HCT116 (cell line): ENCODE measurements at regions not wholly inside any gene's neighbourhood (a gene's known extent, or its start where the extent isn't known, plus 50 kb on each side); places are given as distances from the start of the nearest gene placed in this dataset.

Source experiments
- ATAC-seq: fragments of 200-7000 bp; cut with Tn5 transposase; 2 replicates; pipeline ENCODE4 v1.9.1; 2020; ENCODE audit warnings: mild to moderate bottlenecking, moderate library complexity
- BruUV-seq: library from RNA; stranded (reverse); fragments of 400-500 nt; replicated peaks from 2 replicates; lab custom pipeline; 2021; lab: Mats Ljungman, UMichigan
- CTCF ChIA-PET: fragments of 300-600 bp; sonication (Branson Sonifier 250); formaldehyde crosslinking; loops from one replicate; lab custom pipeline; 2021; ENCODE audit warnings: antibody characterized with exemption; lab: Charles Lee
- POLR2A ChIA-PET: fragments of 300-600, 350-600 bp; sonication (Branson Sonifier 250); formaldehyde crosslinking; loops from one replicate; lab custom pipeline; 2021; ENCODE audit warnings: antibody characterized with exemption; lab: Charles Lee
- RAD21 ChIA-PET, 2 experiments: fragments of 300-600 bp; sonication (Branson Sonifier 250); formaldehyde crosslinking; loops; one replicate each; lab custom pipeline; 2023; ENCODE audit warnings: low total read pairs in 2 of 2; ENCODE audit not compliant: uncharacterized antibody in 2 of 2, unreplicated experiment in 2 of 2, low non-redundant PET in 1 of 2; lab: Charles Lee
- DNase-seq: peaks from one replicate; pipeline ENCODE4 v3.0.0-alpha.2; 2010; ENCODE audit warnings: low read depth, low spot score
- H2AFZ ChIP-seq: fragments of 200-600 bp; shearing (Covaris generic), sonication (generic); 2 replicates; pipeline ENCODE4 v1.6.1; 2017; ENCODE audit warnings: low read depth, mixed run types, mixed read lengths, antibody characterized with exemption, low read length; ENCODE audit not compliant: poor library complexity, severe bottlenecking
- H3K27ac ChIP-seq: 2 replicates; pipeline ENCODE4 v1.5.1; 2012; ENCODE audit warnings: low read depth, low read length
- H3K27me3 ChIP-seq: fragments of 200-600 bp; sonication (generic); 2 replicates; pipeline ENCODE4 v1.6.1; 2016; ENCODE audit warnings: mixed run types, low read length, mixed read lengths; ENCODE audit not compliant: insufficient read depth
- H3K36me3 ChIP-seq, 2 experiments: fragments of 200-500 bp in 1 of 2; fragments of 200-600 bp in 1 of 2; sonication (Bioruptor generic) in 1 of 2; sonication (generic) in 1 of 2; 2 replicates each; pipeline versions ENCODE4 v1.5.1 to v1.6.1; 2014 to 2016; ENCODE audit warnings: low read length in 2 of 2, inconsistent platforms in 1 of 2, mixed read lengths in 1 of 2, mixed run types in 1 of 2; ENCODE audit not compliant: insufficient read depth in 2 of 2, control insufficient read depth in 1 of 2
- H3K4me1 ChIP-seq, 2 experiments: fragments of 200-600 bp in 1 of 2; sonication (generic) in 1 of 2; 2 replicates each; pipeline versions ENCODE4 v1.5.1 to v1.6.1; 2012 to 2017; ENCODE audit warnings: low read length in 2 of 2, inconsistent platforms in 1 of 2, mild to moderate bottlenecking in 1 of 2, mixed read lengths in 1 of 2, mixed run types in 1 of 2, moderate library complexity in 1 of 2; ENCODE audit not compliant: insufficient read depth in 2 of 2, control insufficient read depth in 1 of 2
- H3K4me2 ChIP-seq: fragments of 200-600 bp; sonication (generic); 2 replicates; pipeline ENCODE4 v1.6.1; 2017; ENCODE audit warnings: mixed run types, low read length, mixed read lengths
- H3K4me3 ChIP-seq, 2 experiments: fragments of 200-600 bp in 1 of 2; sonication (generic) in 1 of 2; replicated peaks in 1 of 2; 2 replicates each; pipeline ENCODE4 v1.5.1; 2011 to 2016; ENCODE audit warnings: low read length in 2 of 2, control low read depth in 1 of 2, low read depth in 1 of 2, mild to moderate bottlenecking in 1 of 2, mixed read lengths in 1 of 2, mixed run types in 1 of 2
- H3K79me2 ChIP-seq: fragments of 200-600 bp; sonication (generic); 2 replicates; pipeline ENCODE4 v1.6.1; 2017; ENCODE audit warnings: mild to moderate bottlenecking, mixed run types, low read length, moderate library complexity, mixed read lengths; ENCODE audit not compliant: insufficient read depth
- H3K9ac ChIP-seq: fragments of 200-600 bp; sonication (generic); 2 replicates; pipeline ENCODE4 v1.6.1; 2016; ENCODE audit warnings: low read length, mixed read lengths
- H3K9me2 ChIP-seq: fragments of 200-600 bp; sonication (generic), shearing (Covaris generic); 2 replicates; pipeline ENCODE4 v1.6.1; 2017; ENCODE audit warnings: mixed run types, mild to moderate bottlenecking, moderate library complexity; ENCODE audit not compliant: insufficient read depth
- H3K9me3 ChIP-seq, 2 experiments: fragments of 200-500 bp in 1 of 2; fragments of 200-600 bp in 1 of 2; sonication (Bioruptor generic) in 1 of 2; sonication (generic) in 1 of 2; 2 replicates each; pipeline ENCODE4 v1.6.1; 2014 to 2017; ENCODE audit warnings: low read length in 2 of 2, mixed read lengths in 2 of 2, inconsistent platforms in 1 of 2, low read depth in 1 of 2, mild to moderate bottlenecking in 1 of 2, mixed run types in 1 of 2, moderate library complexity in 1 of 2; ENCODE audit not compliant: control insufficient read depth in 1 of 2, insufficient read depth in 1 of 2
- H4K20me1 ChIP-seq: fragments of 200-600 bp; sonication (generic), shearing (Covaris generic); 2 replicates; pipeline ENCODE4 v1.6.1; 2017; ENCODE audit warnings: mixed run types, mild to moderate bottlenecking, moderate library complexity; ENCODE audit not compliant: insufficient read depth
- ATF3 ChIP-seq: IDR thresholded peaks from 2 replicates; pipeline ENCODE4 v1.6.1; 2012
- CTCF ChIP-seq, 3 experiments: fragments of 200-600 bp in 1 of 3; sonication (generic) in 1 of 3; IDR thresholded peaks in 2 of 3; conservative IDR thresholded peaks in 1 of 3; 2 replicates each; pipeline ENCODE4 v1.5.1; 2012 to 2017; ENCODE audit warnings: low read depth in 2 of 3, low read length in 2 of 3, antibody characterized with exemption in 1 of 3, borderline replicate concordance in 1 of 3, control low read depth in 1 of 3, mild to moderate bottlenecking in 1 of 3, mixed read lengths in 1 of 3, mixed run types in 1 of 3, moderate library complexity in 1 of 3; ENCODE audit not compliant: insufficient read depth in 1 of 3
- EGR1 ChIP-seq: IDR thresholded peaks from 2 replicates; pipeline ENCODE4 v1.6.1; 2012; ENCODE audit warnings: low read depth
- ELF1 ChIP-seq: IDR thresholded peaks from 2 replicates; pipeline ENCODE4 v1.6.1; 2012; ENCODE audit warnings: low read depth, borderline replicate concordance
- EZH2 ChIP-seq: fragments of 200-600 bp; sonication (generic); IDR thresholded peaks from 2 replicates; pipeline ENCODE4 v1.6.1; 2017; ENCODE audit warnings: antibody characterized with exemption, mixed run types
- JUND ChIP-seq: IDR thresholded peaks from 2 replicates; pipeline ENCODE4 v1.6.1; 2012
- POLR2A ChIP-seq: IDR thresholded peaks from 2 replicates; pipeline ENCODE4 v1.7.0; 2011; ENCODE audit warnings: borderline replicate concordance; ENCODE audit not compliant: insufficient read depth, insufficient read length; ENCODE audit errors: extremely low read depth
- POLR2AphosphoS5 ChIP-seq: IDR thresholded peaks from 2 replicates; pipeline ENCODE4 v1.6.1; 2011; ENCODE audit warnings: mild to moderate bottlenecking, low read depth, low read length, moderate library complexity
- RAD21 ChIP-seq: IDR thresholded peaks from 2 replicates; pipeline ENCODE4 v1.6.1; 2012; ENCODE audit warnings: low read depth, mild to moderate bottlenecking
- REST ChIP-seq: IDR thresholded peaks from 2 replicates; pipeline ENCODE4 v1.6.1; 2012; ENCODE audit warnings: low read depth
- SIN3A ChIP-seq: IDR thresholded peaks from 2 replicates; pipeline ENCODE4 v1.6.1; 2012; ENCODE audit warnings: low read depth
- SRF ChIP-seq: IDR thresholded peaks from 2 replicates; pipeline ENCODE4 v1.6.1; 2012; ENCODE audit warnings: low read depth
- YY1 ChIP-seq: IDR thresholded peaks from 2 replicates; pipeline ENCODE4 v1.6.1; 2011; ENCODE audit warnings: low read length, low read depth, moderate library complexity, mild to moderate bottlenecking; ENCODE audit not compliant: insufficient replicate concordance; ENCODE audit errors: extremely low read depth
- ZBTB33 ChIP-seq: IDR thresholded peaks from 2 replicates; pipeline ENCODE4 v1.6.1; 2011; ENCODE audit warnings: mild to moderate bottlenecking, low read length, moderate library complexity; ENCODE audit not compliant: insufficient replicate concordance; ENCODE audit errors: extremely low read depth
- ZNF274 ChIP-seq: fragments of 200-500 bp; sonication (Bioruptor generic); IDR thresholded peaks from 2 replicates; pipeline ENCODE4 v1.6.1; 2014; ENCODE audit warnings: mild to moderate bottlenecking, low read depth, low read length, inconsistent platforms
- intact Hi-C: fragments of 100-400 bp; cut with micrococcal nuclease; formaldehyde crosslinking; loops from 2 replicates; pipeline ENCODE4 v1.10.0; 2022

- no peaks in the 10 kb centered on the region for H3K36me3 ChIP-seq
- H3K9me3 ChIP-seq = no peaks in the 10 kb centered on the region
- ATAC-seq = no peak
- intact Hi-C loops = no loop called here
- no peaks in the 10 kb centered on the region for H3K27me3 ChIP-seq
- H3K9ac ChIP-seq = no peak overlapping the region
- no TSS peak for BruUV-seq
- ChIA-PET CTCF (interaction anchor here (1.5 kb wide), 1 partner anchor 8 kb away, joined by 7 read pairs; no protein-coding TSS in a partner anchor), POLR2A (no interaction called here), RAD21 (no interaction called here)
- H4K20me1 ChIP-seq = no peaks in the 10 kb centered on the region
- no peaks in the 10 kb centered on the region for H3K4me1 ChIP-seq
- no peak overlapping the region for H3K27ac ChIP-seq
- H3K4me3 ChIP-seq = no peak overlapping the region
- no peaks in the 10 kb centered on the region for H3K9me2 ChIP-seq
- no peak overlapping the region for H2AFZ ChIP-seq
- H3K4me2 ChIP-seq = no peak overlapping the region
- no peak for DNase-seq
- TF ChIP-seq EGR1 (no peak), POLR2AphosphoS5 (no peak), POLR2A (no peak), SRF (no peak), JUND (no peak), SIN3A (no peak), REST (no peak), ZNF274 (no peak), CTCF (IDR thresholded peaks at IDR 0.05 in 2 of 3, conservative IDR thresholded peaks at IDR 0.05 in 1 of 3; ENCODE audit: borderline replicate concordance in 1 of 3, insufficient read depth in 1 of 3, low read depth in 2 of 3, low read length in 2 of 3) (no peak), YY1 (no peak), ZBTB33 (no peak), RAD21 (no peak), EZH2 (no peak), ATF3 (no peak), ELF1 (no peak)
- no peaks in the 10 kb centered on the region for H3K79me2 ChIP-seq
Measured at GRCh38 chr5:72618708-72619107, 111.5 kb upstream of the ZNF366 start.
